GM12878 (cell line): ENCODE measurements at regions not wholly inside any gene's neighbourhood (a gene's known extent, or its start where the extent isn't known, plus 50 kb on each side); places are given as distances from the start of the nearest gene placed in this dataset.

Source experiments
- ATAC-seq: fragments of 200-7000 bp; cut with Tn5 transposase; 3 replicates; pipeline ENCODE4 v1.9.1; 2020; ENCODE audit warnings: mild to moderate bottlenecking, moderate library complexity
- BruUV-seq: library from RNA; stranded (reverse); fragments of 400-500 nt; replicated peaks from 2 replicates; lab custom pipeline; 2021; lab: Mats Ljungman, UMichigan
- CTCF ChIA-PET: fragments of 300-600 bp; sonication (Branson Sonifier 250); formaldehyde crosslinking; extraction: SDS; loops from one replicate; lab custom pipeline; 2021; ENCODE audit warnings: inconsistent platforms; lab: Yijun Ruan, JAX
- POLR2A ChIA-PET: fragments of 350-600 bp; formaldehyde crosslinking; extraction: SDS; loops from one replicate; lab custom pipeline; 2021; ENCODE audit warnings: inconsistent platforms; lab: Charles Lee
- RAD21 ChIA-PET: fragments of 300-600 bp; sonication (Branson Sonifier 250); formaldehyde crosslinking; loops from one replicate; lab custom pipeline; 2023; ENCODE audit warnings: antibody characterized with exemption; ENCODE audit not compliant: unreplicated experiment; lab: Charles Lee
- SMC1A ChIA-PET: fragments of 300-600 bp; sonication (Branson Sonifier 250); formaldehyde crosslinking; loops from one replicate; lab custom pipeline; 2023; ENCODE audit not compliant: unreplicated experiment, uncharacterized antibody; lab: Charles Lee
- DNase-seq: peaks from one replicate; pipeline ENCODE4 v3.0.0-alpha.2; 2011; ENCODE audit warnings: low read depth, low spot score
- FAIRE-seq: peaks from 3 replicates; lab custom pipeline; 2011; peaks lifted over from hg19 to GRCh38; lab: Jason Lieb, UNC
- H2AFZ ChIP-seq: 2 replicates; pipeline ENCODE4 v1.6.0; 2011; ENCODE audit warnings: low read depth, low read length, control low read depth; ENCODE audit not compliant: control insufficient read depth
- H3K27ac ChIP-seq: 2 replicates; pipeline ENCODE4 v1.5.1; 2011; ENCODE audit warnings: control low read depth; ENCODE audit not compliant: control insufficient read depth, insufficient read depth
- H3K27me3 ChIP-seq, 2 experiments: replicated peaks in 1 of 2; 2 replicates each; pipeline versions ENCODE4 v1.6.0 to v1.6.1; 2011; ENCODE audit warnings: low read length in 1 of 2; ENCODE audit not compliant: control insufficient read depth in 2 of 2, insufficient read depth in 2 of 2
- H3K36me3 ChIP-seq, 2 experiments: 2 replicates each; pipeline ENCODE4 v1.5.1; 2011; ENCODE audit warnings: low read length in 1 of 2; ENCODE audit not compliant: control insufficient read depth in 2 of 2, insufficient read depth in 2 of 2
- H3K4me1 ChIP-seq: 2 replicates; pipeline ENCODE4 v1.6.1; 2011; ENCODE audit warnings: mild to moderate bottlenecking, low read length, moderate library complexity, mixed read lengths; ENCODE audit not compliant: control insufficient read depth, insufficient read depth
- H3K4me2 ChIP-seq: 2 replicates; pipeline ENCODE4 v1.6.0; 2011; ENCODE audit warnings: control low read depth; ENCODE audit not compliant: control insufficient read depth, insufficient read depth
- H3K4me3 ChIP-seq: fragments of 200-600 bp; sonication (generic); 2 replicates; pipeline ENCODE4 v1.5.1; 2016
- H3K79me2 ChIP-seq: 2 replicates; pipeline ENCODE4 v1.6.0; 2011; ENCODE audit warnings: low read length; ENCODE audit not compliant: control insufficient read depth, insufficient read depth
- H3K9ac ChIP-seq: 2 replicates; pipeline ENCODE4 v1.8.0; 2011; ENCODE audit warnings: low read length, control low read depth, mixed read lengths; ENCODE audit not compliant: control insufficient read depth, insufficient read depth
- H3K9me3 ChIP-seq: replicated peaks from 3 replicates; pipeline ENCODE4 v1.5.1; 2011; ENCODE audit warnings: mild to moderate bottlenecking, low read length; ENCODE audit not compliant: control insufficient read depth, insufficient read depth
- H4K20me1 ChIP-seq: 2 replicates; pipeline ENCODE4 v1.6.0; 2011; ENCODE audit not compliant: control insufficient read depth, insufficient read depth
- BMI1 ChIP-seq: fragments of 450-650 bp; IDR thresholded peaks from 2 replicates; pipeline ENCODE4 v1.6.1; 2016; ENCODE audit warnings: mild to moderate bottlenecking, moderate library complexity, borderline replicate concordance
- FOXK2 ChIP-seq: fragments of 450-650 bp; IDR thresholded peaks from 2 replicates; pipeline ENCODE4 v1.6.1; 2017; ENCODE audit warnings: mild to moderate bottlenecking, moderate library complexity
- MTA3 ChIP-seq: IDR thresholded peaks from 2 replicates; pipeline ENCODE4 v1.6.1; 2012; ENCODE audit warnings: low read length, inconsistent platforms, borderline replicate concordance
- POLR2AphosphoS2 ChIP-seq: IDR thresholded peaks from 2 replicates; pipeline ENCODE4 v1.6.1; 2011; ENCODE audit warnings: low read depth, mild to moderate bottlenecking, low read length, improper control_type of control experiment, moderate library complexity
- RUNX3 ChIP-seq: IDR thresholded peaks from 2 replicates; pipeline ENCODE4 v1.6.1; 2012; ENCODE audit warnings: low read length, inconsistent platforms
- SMC3 ChIP-seq: IDR thresholded peaks from 2 replicates; pipeline ENCODE4 v1.6.1; 2011; ENCODE audit warnings: low read length, improper control_type of control experiment, borderline replicate concordance
- WGBS: methylation state at CpG from one replicate; pipeline ENCODE4 v1.1.6; 2016; ENCODE audit warnings: low lambda C conversion rate; ENCODE audit not compliant: insufficient replicate concordance, insufficient coverage; ENCODE audit errors: missing lambda C conversion rate; 5-methylcytosine and 5-hydroxymethylcytosine counted together
- in situ Hi-C: fragments of 300-500 bp; cut with MboI; formaldehyde crosslinking; loops from 9 replicates; pipeline ENCODE4 v1.14.3; 2018; ENCODE audit warnings: mixed read lengths
- intact Hi-C: fragments of 100-400 bp; cut with micrococcal nuclease; formaldehyde crosslinking; loops from one replicate; pipeline ENCODE4 v1.14.2; 2022; ENCODE audit not compliant: unreplicated experiment
- TF ChIP-seq, protein P1 (sequence below): fragments of 450-650 bp; conservative IDR thresholded peaks from 2 replicates; pipeline ENCODE4 v1.6.1; 2017; ENCODE audit warnings: mild to moderate bottlenecking, moderate library complexity
- TF ChIP-seq, protein P2 (sequence below): fragments of 450-650 bp; formaldehyde crosslinking; IDR thresholded peaks from 2 replicates; pipeline ENCODE4 v1.4.0; 2022; ENCODE audit warnings: mild to moderate bottlenecking, moderate library complexity

DNA sequence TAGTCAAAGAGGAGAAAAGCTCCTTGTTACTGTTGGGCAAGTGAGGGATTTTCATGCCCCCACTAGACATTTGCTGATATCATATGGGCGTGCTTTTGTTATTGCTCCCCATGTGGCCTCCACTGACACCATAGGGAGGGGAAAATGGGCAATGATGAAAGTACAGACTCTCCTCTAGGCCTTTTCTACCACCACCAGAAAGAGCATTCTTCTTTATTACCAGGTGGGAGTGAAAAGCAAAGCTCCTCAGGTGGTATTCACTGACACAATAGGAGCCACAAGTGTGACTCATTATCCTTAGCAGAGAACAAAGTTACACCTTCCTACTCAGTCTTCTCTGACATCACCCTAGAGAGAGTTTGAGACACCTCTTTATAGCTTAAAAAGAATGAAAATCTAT is 667.1 kb downstream of the LTN1 start:
- H3K36me3 ChIP-seq, result no peaks in the 10 kb centered on the region
- no peaks in the 10 kb centered on the region for H3K9me3 ChIP-seq
- in situ Hi-C loops (no loop called here), intact Hi-C loops (no loop called here)
- TF ChIP-seq, protein P1, sequence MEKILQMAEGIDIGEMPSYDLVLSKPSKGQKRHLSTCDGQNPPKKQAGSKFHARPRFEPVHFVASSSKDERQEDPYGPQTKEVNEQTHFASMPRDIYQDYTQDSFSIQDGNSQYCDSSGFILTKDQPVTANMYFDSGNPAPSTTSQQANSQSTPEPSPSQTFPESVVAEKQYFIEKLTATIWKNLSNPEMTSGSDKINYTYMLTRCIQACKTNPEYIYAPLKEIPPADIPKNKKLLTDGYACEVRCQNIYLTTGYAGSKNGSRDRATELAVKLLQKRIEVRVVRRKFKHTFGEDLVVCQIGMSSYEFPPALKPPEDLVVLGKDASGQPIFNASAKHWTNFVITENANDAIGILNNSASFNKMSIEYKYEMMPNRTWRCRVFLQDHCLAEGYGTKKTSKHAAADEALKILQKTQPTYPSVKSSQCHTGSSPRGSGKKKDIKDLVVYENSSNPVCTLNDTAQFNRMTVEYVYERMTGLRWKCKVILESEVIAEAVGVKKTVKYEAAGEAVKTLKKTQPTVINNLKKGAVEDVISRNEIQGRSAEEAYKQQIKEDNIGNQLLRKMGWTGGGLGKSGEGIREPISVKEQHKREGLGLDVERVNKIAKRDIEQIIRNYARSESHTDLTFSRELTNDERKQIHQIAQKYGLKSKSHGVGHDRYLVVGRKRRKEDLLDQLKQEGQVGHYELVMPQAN, result no peak
- TF ChIP-seq BMI1, result no peak
- no peak for TF ChIP-seq POLR2AphosphoS2
- TF ChIP-seq MTA3, result no peak
- TF ChIP-seq RUNX3, result no peak
- TF ChIP-seq, protein P2, sequence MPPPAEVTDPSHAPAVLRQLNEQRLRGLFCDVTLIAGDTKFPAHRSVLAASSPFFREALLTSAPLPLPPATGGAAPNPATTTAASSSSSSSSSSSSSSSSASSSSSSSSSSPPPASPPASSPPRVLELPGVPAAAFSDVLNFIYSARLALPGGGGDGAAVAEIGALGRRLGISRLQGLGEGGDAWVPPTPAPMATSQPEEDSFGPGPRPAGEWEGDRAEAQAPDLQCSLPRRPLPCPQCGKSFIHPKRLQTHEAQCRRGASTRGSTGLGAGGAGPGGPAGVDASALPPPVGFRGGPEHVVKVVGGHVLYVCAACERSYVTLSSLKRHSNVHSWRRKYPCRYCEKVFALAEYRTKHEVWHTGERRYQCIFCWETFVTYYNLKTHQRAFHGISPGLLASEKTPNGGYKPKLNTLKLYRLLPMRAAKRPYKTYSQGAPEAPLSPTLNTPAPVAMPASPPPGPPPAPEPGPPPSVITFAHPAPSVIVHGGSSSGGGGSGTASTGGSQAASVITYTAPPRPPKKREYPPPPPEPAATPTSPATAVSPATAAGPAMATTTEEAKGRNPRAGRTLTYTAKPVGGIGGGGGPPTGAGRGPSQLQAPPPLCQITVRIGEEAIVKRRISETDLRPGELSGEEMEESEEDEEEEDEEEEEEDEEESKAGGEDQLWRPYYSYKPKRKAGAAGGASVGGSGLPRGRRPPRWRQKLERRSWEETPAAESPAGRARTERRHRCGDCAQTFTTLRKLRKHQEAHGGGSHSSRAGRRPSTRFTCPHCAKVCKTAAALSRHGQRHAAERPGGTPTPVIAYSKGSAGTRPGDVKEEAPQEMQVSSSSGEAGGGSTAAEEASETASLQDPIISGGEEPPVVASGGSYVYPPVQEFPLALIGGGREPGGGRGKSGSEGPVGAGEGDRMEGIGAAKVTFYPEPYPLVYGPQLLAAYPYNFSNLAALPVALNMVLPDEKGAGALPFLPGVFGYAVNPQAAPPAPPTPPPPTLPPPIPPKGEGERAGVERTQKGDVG (CRISPR knock-in tag), result no peak
- TF ChIP-seq SMC3, result no peak
- TF ChIP-seq FOXK2, result no peak
- BruUV-seq, result no TSS peak
- CTCF ChIA-PET, result no interaction called here
- RAD21 ChIA-PET, result no interaction called here
- no peak overlapping the region for H3K4me2 ChIP-seq
- no peak overlapping the region for H3K27ac ChIP-seq
- WGBS, result 33% methylated on average over 1 of the region's 1 CpG
- FAIRE-seq (no peak), DNase-seq (no peak), ATAC-seq (no peak)
- H3K79me2 ChIP-seq, result no peaks in the 10 kb centered on the region
- H3K4me3 ChIP-seq, result no peak overlapping the region
- POLR2A ChIA-PET, result interaction anchor here (0.6 kb wide), 1 partner anchor 1954 kb away, joined by 4 read pairs; no protein-coding TSS in a partner anchor
- H3K27me3 ChIP-seq, result no peaks in the 10 kb centered on the region
- H3K9ac ChIP-seq, result no peak overlapping the region
- no peaks in the 10 kb centered on the region for H4K20me1 ChIP-seq
- H3K4me1 ChIP-seq, result no peaks in the 10 kb centered on the region
- no peak overlapping the region for H2AFZ ChIP-seq
- SMC1A ChIA-PET, result no interaction called here
